GM12891 (cell line): ENCODE measurements at regions not wholly inside any gene's neighbourhood (a gene's known extent, or its start where the extent isn't known, plus 50 kb on each side); places are given as distances from the start of the nearest gene placed in this dataset.

Source experiments
- POLR2A ChIP-seq: IDR thresholded peaks from 2 replicates; pipeline ENCODE4 v1.6.1; 2011; ENCODE audit warnings: low read depth, low read length, control low read depth
- POLR2AphosphoS5 ChIP-seq: IDR thresholded peaks from 2 replicates; pipeline ENCODE4 v1.6.1; 2011; ENCODE audit warnings: low read depth, low read length, control low read depth
- POU2F2 ChIP-seq: IDR thresholded peaks from 2 replicates; pipeline ENCODE4 v1.6.1; 2011; ENCODE audit warnings: low read depth, mild to moderate bottlenecking, control low read depth, low read length, moderate library complexity
- TAF1 ChIP-seq: IDR thresholded peaks from 2 replicates; pipeline ENCODE4 v1.6.1; 2011; ENCODE audit warnings: low read depth, low read length, control low read depth

- TF ChIP-seq TAF1 (no peak), POLR2A (no peak), POLR2AphosphoS5 (no peak), POU2F2 (no peak)
Measured at GRCh38 chr4:176467001-176467400, 147.2 kb downstream of the SPCS3 start.
